ENCODE measurements at regions not wholly inside any gene's neighbourhood (a gene's known extent, or its start where the extent isn't known, plus 50 kb on each side); places are given as distances from the start of the nearest gene placed in this dataset.

GRCh38 chr13:76711550-76712182 is 174.5 kb downstream of the KCTD12 start:
- no peak overlapping the region for H3K27ac ChIP-seq
- no peak for TF ChIP-seq CTCF (conservative IDR thresholded peaks at IDR 0.05)

- no peak overlapping the region for H3K27ac ChIP-seq
- TF ChIP-seq CTCF (conservative IDR thresholded peaks at IDR 0.05): no peak
These were observed 176.4 kb downstream of the KCTD12 start for GRCh38 chr13:76709851-76710250.

GRCh38 chr13:76708138-76708688 is 178.0 kb downstream of the KCTD12 start:
- no peak for TF ChIP-seq CTCF (conservative IDR thresholded peaks at IDR 0.05)
- no peak overlapping the region for H3K27ac ChIP-seq

- H3K27ac ChIP-seq: no peak overlapping the region
These were observed 178.8 kb downstream of the KCTD12 start for GRCh38 chr13:76707360-76707759.

GRCh38 chr13:76703621-76704288 is 182.4 kb downstream of the KCTD12 start:
- TF ChIP-seq CTCF (conservative IDR thresholded peaks at IDR 0.05): no peak
- no peak overlapping the region for H3K27ac ChIP-seq

More at GRCh38 chr13:76707360-76707759, 178.8 kb downstream of the KCTD12 start:
- no peak for TF ChIP-seq CTCF (conservative IDR thresholded peaks at IDR 0.05)

- H3K27ac ChIP-seq: no peak overlapping the region
- no peak for TF ChIP-seq CTCF (conservative IDR thresholded peaks at IDR 0.05)
These were observed 183.0 kb downstream of the KCTD12 start for GRCh38 chr13:76703216-76703615.

GRCh38 chr13:76697288-76697687 is 188.9 kb downstream of the KCTD12 start:
- TF ChIP-seq CTCF (conservative IDR thresholded peaks at IDR 0.05): no peak
- H3K27ac ChIP-seq: no peak overlapping the region

All from VCaP (cell line).